Muscle layer of duodenum (tissue), 2 donors: ENCODE measurements at regions not wholly inside any gene's neighbourhood (a gene's known extent, or its start where the extent isn't known, plus 50 kb on each side); places are given as distances from the start of the nearest gene placed in this dataset.
"Not testable (repeated sequence)": the region's sequence is repeated elsewhere in the genome, so short reads cannot be mapped to it uniquely, and the experiment has no call there.

Experiments
- H3K27ac ChIP-seq: one replicate; pipeline ENCODE4 v1.7.0; 2013; ENCODE audit warnings: mild to moderate bottlenecking, low read length
- H3K27me3 ChIP-seq: one replicate; pipeline ENCODE4 v1.7.0; 2013; ENCODE audit warnings: low read depth, mild to moderate bottlenecking, control low read depth, low read length
- H3K36me3 ChIP-seq, 2 donors: one replicate each; pipeline ENCODE4 v1.7.0; 2013; ENCODE audit warnings: low read length in 2 of 2, control low read depth in 1 of 2, mild to moderate bottlenecking in 1 of 2; ENCODE audit not compliant: insufficient read depth in 2 of 2, control insufficient read depth in 1 of 2
- H3K4me1 ChIP-seq, 2 donors: one replicate each; pipeline ENCODE4 v1.7.0; 2013; ENCODE audit warnings: low read length in 2 of 2, mild to moderate bottlenecking in 2 of 2, control low read depth in 1 of 2, moderate library complexity in 1 of 2; ENCODE audit not compliant: insufficient read depth in 2 of 2, control insufficient read depth in 1 of 2
- H3K4me3 ChIP-seq, 2 donors: one replicate each; pipeline ENCODE4 v1.7.0; 2013; ENCODE audit warnings: low read length in 2 of 2, low read depth in 1 of 2, mild to moderate bottlenecking in 1 of 2
- H3K9me3 ChIP-seq, 2 donors: one replicate each; pipeline ENCODE4 v1.7.0; 2013; ENCODE audit warnings: low read length in 2 of 2, control low read depth in 1 of 2, mild to moderate bottlenecking in 1 of 2; ENCODE audit not compliant: control insufficient read depth in 1 of 2
- donor health status: healthy.

DNA sequence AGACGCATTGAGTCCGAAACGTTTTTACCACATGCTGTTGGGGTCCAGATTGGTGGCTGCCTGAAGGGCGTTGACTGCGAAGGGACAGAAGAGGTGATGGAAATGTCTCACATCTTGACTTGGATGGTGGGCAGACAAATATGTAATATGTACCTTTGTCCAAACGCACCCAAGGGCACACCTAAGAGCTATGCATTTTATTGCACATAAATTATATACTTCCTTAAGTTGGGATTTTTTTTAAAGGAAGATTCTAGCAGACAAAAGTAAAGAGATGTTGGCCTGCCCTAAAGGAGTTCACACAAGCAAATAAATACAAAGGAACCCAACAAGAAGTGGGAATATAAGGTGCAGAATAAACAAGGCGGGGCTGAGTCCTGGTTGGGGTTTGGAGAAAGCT is 91.1 kb upstream of the TBL1X start:
- no peaks in the 10 kb centered on the region for H3K36me3 ChIP-seq
- H3K4me1 ChIP-seq: no peaks in the 10 kb centered on the region
- H3K27ac ChIP-seq: no peak overlapping the region
- H3K9me3 ChIP-seq: no peaks in the 10 kb centered on the region
- no peak overlapping the region for H3K4me3 ChIP-seq
- no peaks in the 10 kb centered on the region for H3K27me3 ChIP-seq

DNA sequence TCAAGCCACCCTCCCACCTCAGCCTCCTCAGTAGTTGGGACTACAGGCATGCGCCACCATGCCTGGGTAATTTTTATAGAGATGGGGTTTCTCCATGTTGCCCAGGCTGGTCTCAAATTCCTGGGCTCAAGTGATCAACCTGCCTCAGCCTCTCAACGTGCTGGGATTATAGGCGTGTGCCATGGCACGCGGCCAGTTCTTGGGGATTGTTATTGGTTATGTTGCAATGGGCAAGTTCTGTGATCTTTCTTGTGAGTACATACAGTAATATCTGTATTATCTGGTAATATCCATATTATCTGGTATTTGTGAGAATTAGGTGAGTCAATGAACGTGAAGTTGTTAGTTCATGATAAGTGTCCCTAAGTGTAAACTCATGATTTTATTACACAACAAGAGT is 90.3 kb upstream of the TBL1X start:
- Histone ChIP-seq H3K4me3 (no peak overlapping the region), H3K27ac (no peak overlapping the region), H3K36me3 (no peaks in the 10 kb centered on the region), H3K4me1 (no peaks in the 10 kb centered on the region), H3K9me3 (no peaks in the 10 kb centered on the region), H3K27me3 (no peaks in the 10 kb centered on the region)

- Histone ChIP-seq H3K4me3 (no peak overlapping the region), H3K27me3 (no peaks in the 10 kb centered on the region), H3K4me1 (no peaks in the 10 kb centered on the region), H3K36me3 (no peaks in the 10 kb centered on the region), H3K9me3 (no peaks in the 10 kb centered on the region), H3K27ac (no peak overlapping the region)
Observed at GRCh38 chrX:9376111-9376510, 88.7 kb upstream of the TBL1X start.

DNA sequence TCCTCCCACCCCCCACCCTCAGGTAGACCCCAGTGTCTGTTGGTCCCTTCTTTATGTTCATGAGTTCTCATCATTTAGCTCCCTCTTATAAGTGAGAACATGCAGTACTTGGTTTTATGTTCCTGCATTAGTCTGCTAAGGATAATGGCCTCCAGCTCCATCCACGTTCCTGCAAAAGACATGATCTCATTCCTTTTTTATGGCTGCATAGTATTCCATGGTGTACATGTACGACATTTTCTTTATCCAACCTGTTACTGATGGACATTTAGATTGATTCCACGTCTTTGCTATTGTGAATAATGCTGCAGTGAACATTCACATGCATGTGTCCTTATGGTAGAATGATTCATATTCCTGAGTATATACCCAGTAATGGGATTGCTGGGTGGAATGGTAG is 87.6 kb upstream of the TBL1X start:
- not testable (repeated sequence) for H3K4me1 ChIP-seq, H3K9me3 ChIP-seq, H3K27me3 ChIP-seq, H3K36me3 ChIP-seq, H3K27ac ChIP-seq, H3K4me3 ChIP-seq

GRCh38 chrX:9378980-9379696 is 85.7 kb upstream of the TBL1X start:
- H3K4me1 ChIP-seq: no peaks in the 10 kb centered on the region
- H3K27ac ChIP-seq: no peak overlapping the region
- no peaks in the 10 kb centered on the region for H3K9me3 ChIP-seq
- no peaks in the 10 kb centered on the region for H3K36me3 ChIP-seq
- no peak overlapping the region for H3K4me3 ChIP-seq
- no peaks in the 10 kb centered on the region for H3K27me3 ChIP-seq

- Histone ChIP-seq H3K36me3 (no peaks in the 10 kb centered on the region), H3K4me3 (no peak overlapping the region), H3K27ac (no peak overlapping the region), H3K9me3 (no peaks in the 10 kb centered on the region), H3K27me3 (no peaks in the 10 kb centered on the region), H3K4me1 (no peaks in the 10 kb centered on the region)
Observed at GRCh38 chrX:9379697-9380551, 84.9 kb upstream of the TBL1X start.

- Histone ChIP-seq H3K9me3 (no peaks in the 10 kb centered on the region), H3K27ac (no peak overlapping the region)
Observed at GRCh38 chrX:9383655-9384054, 81.2 kb upstream of the TBL1X start.

DNA sequence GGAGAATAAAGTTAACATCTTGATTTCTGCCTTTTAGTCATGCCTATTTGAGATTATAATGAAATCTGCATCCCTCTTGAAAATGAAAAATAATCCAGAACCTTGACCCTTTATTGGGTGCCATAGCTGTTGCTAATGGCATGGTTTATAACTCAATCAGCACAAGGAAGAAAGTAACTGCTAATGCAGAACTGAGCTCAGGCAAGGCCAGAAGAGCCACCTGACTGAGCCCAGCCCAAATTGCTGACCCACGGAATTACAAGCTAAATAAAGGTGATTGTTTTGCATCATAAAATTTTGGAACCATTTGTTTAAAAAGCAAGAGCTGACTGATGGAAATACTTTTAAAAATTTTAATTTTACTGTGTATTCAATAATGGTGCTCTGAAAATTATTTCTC is 76.4 kb upstream of the TBL1X start:
- Histone ChIP-seq H3K27me3 (no peaks in the 10 kb centered on the region), H3K27ac (no peak overlapping the region), H3K4me3 (no peak overlapping the region), H3K9me3 (no peaks in the 10 kb centered on the region), H3K36me3 (no peaks in the 10 kb centered on the region), H3K4me1 (no peaks in the 10 kb centered on the region)

More at GRCh38 chrX:9383655-9384054, 81.2 kb upstream of the TBL1X start:
- H3K4me3 ChIP-seq: no peak overlapping the region
- H3K27me3 ChIP-seq: no peaks in the 10 kb centered on the region
- no peaks in the 10 kb centered on the region for H3K36me3 ChIP-seq
- H3K4me1 ChIP-seq: no peaks in the 10 kb centered on the region

GRCh38 chrX:9390121-9390520 is 74.7 kb upstream of the TBL1X start:
- no peaks in the 10 kb centered on the region for H3K36me3 ChIP-seq
- H3K4me3 ChIP-seq: no peak overlapping the region
- H3K9me3 ChIP-seq: no peaks in the 10 kb centered on the region
- no peaks in the 10 kb centered on the region for H3K27me3 ChIP-seq
- no peaks in the 10 kb centered on the region for H3K4me1 ChIP-seq
- no peak overlapping the region for H3K27ac ChIP-seq

DNA sequence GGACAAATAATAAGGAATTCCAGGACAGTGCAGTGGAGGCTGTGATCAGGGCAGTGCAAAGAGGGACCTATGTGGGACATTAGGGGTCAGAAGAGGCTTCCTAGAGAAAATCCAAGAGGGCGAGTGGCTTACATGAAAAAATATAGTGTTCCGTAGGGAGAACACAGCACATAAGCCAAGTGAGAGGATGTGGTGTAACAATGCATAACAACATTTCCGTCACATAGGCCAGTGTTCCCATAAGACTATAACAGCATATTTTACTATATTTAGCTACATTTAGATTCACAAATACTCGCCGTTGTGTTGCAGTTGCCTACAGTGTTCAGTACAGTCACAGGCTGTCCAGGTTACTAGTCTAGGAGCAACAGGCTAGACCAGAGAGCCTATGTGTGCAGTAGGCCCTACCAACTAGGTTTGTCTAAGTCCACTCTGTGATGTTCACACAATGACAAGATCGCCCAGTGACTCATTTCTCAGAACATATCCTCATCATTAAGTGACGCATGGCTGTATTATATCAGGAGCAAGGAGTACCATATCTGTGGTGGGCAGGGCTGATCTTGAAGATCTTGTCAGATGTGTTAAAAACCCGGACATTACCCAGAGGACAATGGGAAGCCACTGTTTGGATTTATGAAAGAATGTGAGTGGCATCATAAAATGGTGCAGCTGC is 74.0 kb upstream of the TBL1X start:
- no peak overlapping the region for H3K27ac ChIP-seq
- H3K9me3 ChIP-seq: no peaks in the 10 kb centered on the region
- H3K27me3 ChIP-seq: no peaks in the 10 kb centered on the region
- no peaks in the 10 kb centered on the region for H3K4me1 ChIP-seq
- H3K36me3 ChIP-seq: no peaks in the 10 kb centered on the region
- no peak overlapping the region for H3K4me3 ChIP-seq

DNA sequence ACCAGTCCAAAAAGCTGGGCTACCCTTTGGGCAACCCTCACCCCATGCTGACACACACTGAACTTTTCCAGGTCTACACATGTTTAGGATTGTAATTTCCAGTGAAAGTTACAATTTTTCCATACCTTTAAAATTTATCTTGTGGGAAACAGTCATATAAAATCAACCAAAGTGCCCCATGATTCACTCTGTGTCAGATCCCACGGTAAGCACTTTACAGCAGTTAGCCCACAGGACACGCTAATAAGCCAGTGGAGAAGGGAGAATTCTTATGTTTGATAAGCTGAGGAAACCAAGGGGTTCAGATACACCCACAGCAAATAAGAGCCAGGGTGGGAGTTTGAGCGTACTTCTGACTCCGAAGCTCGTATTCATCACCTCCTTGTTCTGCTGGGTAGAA is 72.4 kb upstream of the TBL1X start:
- Histone ChIP-seq H3K9me3 (no peaks in the 10 kb centered on the region), H3K4me3 (no peak overlapping the region), H3K27ac (no peak overlapping the region), H3K4me1 (peaks cover 0 to 3% of the 10 kb centered on the region in 2 donors), H3K27me3 (no peaks in the 10 kb centered on the region), H3K36me3 (no peaks in the 10 kb centered on the region)
